CD4-positive, CD25-positive, alpha-beta regulatory T cell (primary cell): ENCODE measurements at regions not wholly inside any gene's neighbourhood (a gene's known extent, or its start where the extent isn't known, plus 50 kb on each side); places are given as distances from the start of the nearest gene placed in this dataset.
A peak's percentile ranks its signal among the peaks of the same experiment; 100 is the strongest.
"Not testable (repeated sequence)": the region's sequence is repeated elsewhere in the genome, so short reads cannot be mapped to it uniquely, and the experiment has no call there.

Experiments used
- ATAC-seq, 2 donors: fragments of 150-1000 bp; cut with Tn5 transposase; one replicate each; pipeline ENCODE4 v1.10.0; 2021; ENCODE audit warnings: low read depth in 2 of 2, moderate number of reproducible peaks in 2 of 2, moderate library complexity in 1 of 2
- DNase-seq, 3 donors: peaks; one replicate each; pipeline versions ENCODE4 v3.0.0 to v3.0.0-alpha.2; 2012 to 2022; ENCODE audit warnings: mixed read lengths in 1 of 3
- H3K27ac ChIP-seq: one replicate; pipeline ENCODE4 v1.7.0; 2013; ENCODE audit warnings: mild to moderate bottlenecking, low read length; ENCODE audit not compliant: insufficient read depth, poor library complexity, severe bottlenecking
- H3K27me3 ChIP-seq: one replicate; pipeline ENCODE4 v1.7.0; 2013; ENCODE audit warnings: low read length; ENCODE audit not compliant: control insufficient read depth, insufficient read depth
- H3K36me3 ChIP-seq: one replicate; pipeline ENCODE4 v1.7.0; 2013; ENCODE audit warnings: mild to moderate bottlenecking, low read length, moderate library complexity; ENCODE audit not compliant: control insufficient read depth, insufficient read depth
- H3K4me1 ChIP-seq: 2 replicates; pipeline ENCODE4 v1.7.0; 2013; ENCODE audit warnings: mild to moderate bottlenecking, low read length; ENCODE audit not compliant: insufficient read depth, control insufficient read depth, poor library complexity, severe bottlenecking
- H3K4me3 ChIP-seq: one replicate; pipeline ENCODE4 v1.7.0; 2013; ENCODE audit warnings: low read depth, mild to moderate bottlenecking, low read length, moderate library complexity
- H3K9me3 ChIP-seq, 2 experiments: 1 replicate in 1 of 2; 2 replicates in 1 of 2; pipeline ENCODE4 v1.7.0; 2013; ENCODE audit warnings: low read length in 2 of 2, mild to moderate bottlenecking in 1 of 2, moderate library complexity in 1 of 2; ENCODE audit not compliant: control insufficient read depth in 2 of 2
- H3K27ac Mint-ChIP-seq, 3 donors: one replicate each; pipeline ENCODE4 v1.8.0; 2020 to 2022; ENCODE audit warnings: mild to moderate bottlenecking in 3 of 3, mixed read lengths in 3 of 3, moderate library complexity in 2 of 3
- H3K27me3 Mint-ChIP-seq: one replicate; pipeline ENCODE4 v1.8.0; 2022; ENCODE audit warnings: mild to moderate bottlenecking, mixed read lengths
- H3K36me3 Mint-ChIP-seq: one replicate; pipeline ENCODE4 v1.8.0; 2020; ENCODE audit warnings: mixed read lengths
- H3K4me1 Mint-ChIP-seq, 4 donors: one replicate each; pipeline ENCODE4 v1.8.0; 2020 to 2022; ENCODE audit warnings: mixed read lengths in 4 of 4, mild to moderate bottlenecking in 1 of 4
- H3K4me3 Mint-ChIP-seq, 4 donors: one replicate each; pipeline ENCODE4 v1.8.0; 2020 to 2022; ENCODE audit warnings: mild to moderate bottlenecking in 4 of 4, mixed read lengths in 4 of 4, moderate library complexity in 3 of 4
- H3K9me3 Mint-ChIP-seq, 7 donors: one replicate each; pipeline ENCODE4 v1.8.0; 2020 to 2022; ENCODE audit warnings: mixed read lengths in 7 of 7, mild to moderate bottlenecking in 3 of 7, moderate library complexity in 2 of 7

DNA sequence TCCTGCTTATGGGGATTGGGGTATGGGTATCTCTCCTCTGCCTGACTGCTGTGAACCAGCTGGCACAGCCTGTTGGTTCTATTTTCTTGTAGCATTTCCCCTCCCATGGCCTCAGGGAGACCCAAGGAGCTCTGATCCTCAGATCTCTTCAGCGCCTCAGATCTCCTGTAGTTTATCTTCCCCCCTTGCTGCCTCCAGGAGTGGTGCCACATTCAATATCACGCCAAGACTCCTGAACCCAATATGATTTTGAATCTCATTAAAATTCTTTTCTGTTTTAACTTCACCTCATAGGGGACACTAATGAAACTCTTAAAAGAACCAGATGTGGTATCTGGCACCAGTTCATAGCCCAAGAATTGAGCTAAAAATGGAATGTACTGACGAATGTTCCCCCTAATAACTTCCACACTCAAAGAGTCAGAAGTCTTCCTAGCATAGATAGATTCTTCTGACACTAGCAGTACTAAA, 59.6 kb upstream of the LIFR start:
- Histone ChIP-seq H3K27me3 (no peaks in the 10 kb centered on the region), H3K4me1 (no peaks in the 10 kb centered on the region), H3K36me3 (no peaks in the 10 kb centered on the region), H3K9me3 (peaks cover 11 to 20% of the 10 kb centered on the region in 2 experiments), H3K4me3 (no peak overlapping the region), H3K27ac (no peak overlapping the region)
- H3K9me3 Mint-ChIP-seq = peaks cover 0 to 14% (median 9%) of the 10 kb centered on the region in 7 donors
- no peak overlapping the region for H3K27ac Mint-ChIP-seq
- H3K4me1 Mint-ChIP-seq = no peaks in the 10 kb centered on the region
- no peaks in the 10 kb centered on the region for H3K36me3 Mint-ChIP-seq
- no peak overlapping the region for H3K4me3 Mint-ChIP-seq
- H3K27me3 Mint-ChIP-seq = no peaks in the 10 kb centered on the region
- ATAC-seq (no peak), DNase-seq (no peak)

DNA sequence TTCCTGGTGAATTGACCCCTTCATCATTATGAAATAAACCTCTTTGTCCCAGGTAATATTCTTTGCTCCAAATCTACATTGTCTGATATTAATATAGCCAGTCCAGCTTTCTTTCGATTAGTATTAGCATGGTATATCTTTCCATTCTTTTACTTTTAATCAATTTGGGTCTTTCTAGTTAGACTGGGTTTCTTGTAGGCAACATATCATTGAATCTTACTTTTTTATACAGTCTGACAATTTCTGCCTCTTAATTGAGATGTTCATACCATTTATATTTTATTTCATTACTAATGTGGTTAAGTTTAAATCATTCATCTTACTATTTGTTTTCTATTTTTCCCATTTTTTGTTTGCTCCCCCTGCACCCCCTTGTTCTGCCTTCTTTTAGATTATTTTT, 61.7 kb upstream of the LIFR start:
- H3K4me3 Mint-ChIP-seq = no peak overlapping the region
- H3K27ac Mint-ChIP-seq = no peak overlapping the region
- peaks cover 11 to 20% of the 10 kb centered on the region in 2 experiments for H3K9me3 ChIP-seq
- no peaks in the 10 kb centered on the region for H3K27me3 ChIP-seq
- no peak overlapping the region for H3K4me3 ChIP-seq
- DNase-seq (no peak), ATAC-seq (no peak)
- H3K9me3 Mint-ChIP-seq = peaks cover 0 to 16% (median 10%) of the 10 kb centered on the region in 7 donors
- no peaks in the 10 kb centered on the region for H3K36me3 Mint-ChIP-seq
- no peaks in the 10 kb centered on the region for H3K4me1 ChIP-seq
- H3K27me3 Mint-ChIP-seq = no peaks in the 10 kb centered on the region
- H3K4me1 Mint-ChIP-seq = no peaks in the 10 kb centered on the region
- H3K27ac ChIP-seq = no peak overlapping the region
- no peaks in the 10 kb centered on the region for H3K36me3 ChIP-seq

DNA sequence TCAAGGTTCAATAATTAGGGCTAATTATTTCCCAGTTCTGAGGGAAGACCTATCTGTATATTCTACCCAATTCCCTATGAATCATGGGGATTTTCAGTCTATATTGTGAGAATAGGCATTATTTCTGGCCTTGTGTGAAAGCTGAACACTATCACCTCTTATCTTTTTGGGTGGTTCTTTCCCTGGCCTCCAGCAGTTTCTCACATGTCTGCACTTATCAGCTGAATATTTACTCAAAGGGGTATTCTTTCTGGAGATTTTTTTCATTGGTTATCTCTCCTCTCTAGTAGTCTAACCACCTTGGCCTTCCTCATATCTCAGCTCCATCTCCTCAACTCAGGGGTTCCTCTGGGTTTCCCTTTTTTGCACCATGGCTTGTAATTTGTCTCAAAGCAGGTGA, 64.9 kb upstream of the LIFR start:
- H3K4me3 ChIP-seq = no peak overlapping the region

GRCh38 chr5:38621840-38622437, 65.5 kb upstream of the LIFR start:
- no peaks in the 10 kb centered on the region for H3K36me3 ChIP-seq

More for the DNA sequence above, 64.9 kb upstream of the LIFR start:
- no peaks in the 10 kb centered on the region for H3K36me3 Mint-ChIP-seq
- DNase-seq (no peak), ATAC-seq (no peak)
- no peaks in the 10 kb centered on the region for H3K27me3 Mint-ChIP-seq
- Histone ChIP-seq H3K27ac (no peak overlapping the region), H3K4me1 (no peaks in the 10 kb centered on the region), H3K27me3 (no peaks in the 10 kb centered on the region), H3K36me3 (no peaks in the 10 kb centered on the region), H3K9me3 (peaks cover 11 to 20% of the 10 kb centered on the region in 2 experiments)
- H3K4me3 Mint-ChIP-seq = no peak overlapping the region
- peaks cover 0 to 16% (median 10%) of the 10 kb centered on the region in 7 donors for H3K9me3 Mint-ChIP-seq
- H3K4me1 Mint-ChIP-seq = no peaks in the 10 kb centered on the region
- H3K27ac Mint-ChIP-seq = no peak overlapping the region

DNA sequence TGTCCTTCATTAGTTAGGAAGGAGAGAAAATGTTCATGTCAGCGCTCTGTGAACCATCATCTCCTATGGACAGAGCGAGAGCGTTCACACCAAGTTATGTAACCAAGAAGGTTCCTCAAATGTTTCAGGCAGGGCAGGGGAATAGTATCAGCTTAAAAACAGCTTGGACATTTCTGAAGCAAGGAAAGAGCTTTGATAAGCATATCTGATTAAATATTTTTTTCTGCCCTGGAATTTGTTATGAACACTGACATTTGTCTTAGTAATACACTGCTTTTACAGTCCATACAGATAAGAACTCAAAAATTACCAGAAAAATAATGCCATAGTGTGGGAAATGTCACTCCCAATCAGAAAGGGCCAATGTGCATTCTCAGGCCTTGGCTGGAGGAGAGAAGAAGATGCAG, 66.3 kb upstream of the LIFR start:
- Histone ChIP-seq H3K4me3 (no peak overlapping the region), H3K9me3 (peaks cover 9 to 19% of the 10 kb centered on the region in 2 experiments), H3K27ac (no peak overlapping the region), H3K27me3 (no peaks in the 10 kb centered on the region), H3K4me1 (no peaks in the 10 kb centered on the region), H3K36me3 (no peaks in the 10 kb centered on the region)
- Mint-ChIP-seq H3K27me3 (no peaks in the 10 kb centered on the region), H3K27ac (no peak overlapping the region), H3K36me3 (no peaks in the 10 kb centered on the region), H3K4me1 (no peaks in the 10 kb centered on the region), H3K9me3 (peaks cover 0 to 16% (median 9%) of the 10 kb centered on the region in 7 donors), H3K4me3 (no peak overlapping the region)
- ATAC-seq (no peak), DNase-seq (no peak)

More at GRCh38 chr5:38621840-38622437, 65.5 kb upstream of the LIFR start:
- Mint-ChIP-seq H3K4me1 (no peaks in the 10 kb centered on the region), H3K27me3 (no peaks in the 10 kb centered on the region), H3K9me3 (peaks cover 0 to 16% (median 9%) of the 10 kb centered on the region in 7 donors), H3K27ac (no peak overlapping the region), H3K36me3 (no peaks in the 10 kb centered on the region), H3K4me3 (no peak overlapping the region)
- Histone ChIP-seq H3K27ac (no peak overlapping the region), H3K4me3 (no peak overlapping the region), H3K27me3 (no peaks in the 10 kb centered on the region), H3K9me3 (peaks cover 11 to 20% of the 10 kb centered on the region in 2 experiments), H3K4me1 (no peaks in the 10 kb centered on the region)
- DNase-seq (no peak), ATAC-seq (no peak)

DNA sequence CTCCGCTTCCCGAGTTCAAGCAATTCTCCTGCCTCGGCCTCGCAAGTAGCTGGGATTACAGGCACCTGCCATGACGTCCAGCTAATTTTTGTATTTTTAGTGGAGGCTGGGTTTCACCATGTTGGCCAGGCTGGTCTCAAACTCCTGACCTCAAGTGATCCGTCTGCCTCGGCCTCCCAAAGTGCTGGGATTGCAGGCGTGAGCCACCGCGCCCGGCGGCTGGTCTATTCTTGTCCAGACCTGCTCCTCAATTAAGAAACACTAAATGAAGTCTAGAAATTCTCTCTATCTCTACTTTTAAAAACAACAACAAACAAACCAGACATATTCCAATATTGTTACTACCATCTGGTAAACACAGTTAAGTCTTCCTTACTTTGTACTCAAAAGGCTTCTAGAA, 68.1 kb upstream of the LIFR start:
- H3K27ac Mint-ChIP-seq, H3K4me1 ChIP-seq, H3K9me3 Mint-ChIP-seq, H3K27me3 Mint-ChIP-seq, ATAC-seq, H3K9me3 ChIP-seq, H3K36me3 ChIP-seq, H3K36me3 Mint-ChIP-seq, H3K27me3 ChIP-seq, H3K4me1 Mint-ChIP-seq, H3K27ac ChIP-seq, H3K4me3 ChIP-seq, DNase-seq, H3K4me3 Mint-ChIP-seq: not testable (repeated sequence)

GRCh38 chr5:38631376-38631775, 74.9 kb upstream of the LIFR start:
- not testable (repeated sequence) for H3K27me3 ChIP-seq, H3K4me3 ChIP-seq, H3K4me1 ChIP-seq, H3K36me3 ChIP-seq, H3K36me3 Mint-ChIP-seq, DNase-seq, H3K27ac ChIP-seq, H3K4me1 Mint-ChIP-seq, H3K27me3 Mint-ChIP-seq, ATAC-seq, H3K27ac Mint-ChIP-seq, H3K9me3 ChIP-seq
- Mint-ChIP-seq H3K9me3 (peaks cover 2 to 16% (median 5%) of the 10 kb centered on the region in 7 donors), H3K4me3 (peak overlapping the region in 1 of 4 donors; percentile 21)
